Globus pallidus (tissue), 1 donor: ENCODE measurements at regions not wholly inside any gene's neighbourhood (a gene's known extent, or its start where the extent isn't known, plus 50 kb on each side); places are given as distances from the start of the nearest gene placed in this dataset.
A peak's percentile ranks its signal among the peaks of the same experiment; 100 is the strongest.
"Not testable (repeated sequence)": the region's sequence is repeated elsewhere in the genome, so short reads cannot be mapped to it uniquely, and the experiment has no call there.

Source experiments
- DNase-seq: peaks from one replicate; pipeline ENCODE4 v3.0.0-alpha.2; 2015; ENCODE audit warnings: low spot score

DNA sequence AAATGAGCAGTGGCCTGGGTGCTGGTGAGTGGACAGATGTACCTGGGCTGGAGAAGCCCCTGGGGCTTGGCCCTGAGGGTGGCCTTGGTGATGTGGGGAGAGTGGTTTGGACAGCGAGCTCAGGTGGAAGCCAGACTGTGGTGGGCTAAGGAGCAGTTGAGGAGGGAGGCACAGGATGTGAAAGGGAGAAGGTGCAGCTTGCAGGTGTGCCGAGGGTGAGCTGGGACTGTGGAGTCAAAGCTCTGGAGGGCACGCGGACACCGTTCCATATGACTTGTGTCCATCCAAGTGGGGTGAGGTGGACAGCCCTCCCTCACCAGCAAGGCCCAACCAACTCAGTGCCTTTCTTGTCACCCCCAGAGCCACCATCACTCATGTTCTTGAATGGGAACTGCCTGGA lies 170.8 kb upstream of the ZNF267 start:
- no peak for DNase-seq

DNA sequence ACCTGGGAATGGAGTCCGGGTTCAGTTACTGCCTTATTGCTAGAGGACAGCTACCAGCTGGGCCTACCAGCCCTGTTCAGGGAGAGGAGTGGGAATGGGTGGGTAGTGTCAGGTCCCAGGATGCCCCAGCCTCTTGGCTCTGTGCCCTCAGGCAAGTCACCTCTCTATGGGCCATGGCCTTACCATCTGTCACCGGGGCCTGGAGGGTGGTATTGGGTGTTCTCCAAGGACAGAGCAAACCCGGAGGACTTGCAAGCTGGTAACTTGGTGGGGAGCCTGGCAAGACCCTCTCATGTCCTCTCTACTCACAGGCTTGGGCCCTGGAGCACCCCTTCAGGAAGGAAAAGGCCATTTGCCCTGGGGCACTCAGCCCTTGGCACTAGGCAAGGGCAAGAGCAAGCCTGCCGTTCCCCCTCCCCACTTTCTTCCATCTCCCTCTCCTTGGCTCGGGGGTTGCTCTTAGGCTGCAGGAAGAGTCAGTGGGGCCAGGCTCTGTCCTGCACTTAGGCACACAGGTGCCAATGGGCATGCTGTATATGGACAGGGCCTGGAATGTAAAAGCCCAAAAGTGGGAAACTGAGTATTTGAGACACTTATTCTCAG lies 170.0 kb upstream of the ZNF267 start:
- no peak for DNase-seq

DNA sequence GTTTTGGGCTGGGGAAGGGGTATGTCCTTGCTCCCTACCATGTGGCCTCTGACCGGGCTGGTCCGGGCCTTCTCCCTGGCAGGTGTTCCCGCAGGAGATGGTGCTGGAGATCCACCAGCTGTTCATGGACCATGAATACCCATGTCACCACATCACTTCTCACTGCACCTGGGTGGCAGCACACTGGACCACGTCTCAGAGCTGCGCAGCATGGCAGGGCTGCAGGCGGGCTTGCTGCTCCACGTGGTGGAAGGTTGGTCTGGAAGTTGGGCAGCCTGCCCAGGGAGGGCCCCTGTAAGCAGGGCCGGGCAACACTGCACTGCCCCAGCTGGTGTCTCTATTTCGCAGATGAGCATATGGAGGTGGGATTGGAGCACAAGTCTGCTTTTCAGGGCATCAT lies 169.5 kb upstream of the ZNF267 start:
- no peak for DNase-seq

DNA sequence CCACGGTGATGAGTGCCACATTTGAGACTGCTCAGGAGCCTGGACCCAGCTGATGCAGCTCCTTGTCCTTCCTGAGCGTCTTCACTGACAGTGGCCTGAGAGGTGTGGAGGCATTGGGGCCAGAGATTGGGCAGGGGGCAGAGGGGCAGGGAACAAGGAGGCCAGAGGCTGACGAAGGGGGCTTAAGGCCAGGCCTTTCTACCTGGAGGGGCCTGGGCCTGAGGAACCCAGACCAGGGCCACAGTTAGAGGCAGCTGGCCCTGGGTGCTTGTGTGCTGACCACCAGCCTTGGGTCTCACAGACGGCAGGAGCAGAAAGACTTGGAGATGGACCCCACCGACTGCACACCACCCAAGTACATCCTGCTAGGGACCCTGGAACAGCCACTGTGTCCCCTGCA lies 168.2 kb upstream of the ZNF267 start:
- DNase-seq: no peak

GRCh38 chr16:31706318-31706717 lies 167.3 kb upstream of the ZNF267 start:
- no peak for DNase-seq

DNA sequence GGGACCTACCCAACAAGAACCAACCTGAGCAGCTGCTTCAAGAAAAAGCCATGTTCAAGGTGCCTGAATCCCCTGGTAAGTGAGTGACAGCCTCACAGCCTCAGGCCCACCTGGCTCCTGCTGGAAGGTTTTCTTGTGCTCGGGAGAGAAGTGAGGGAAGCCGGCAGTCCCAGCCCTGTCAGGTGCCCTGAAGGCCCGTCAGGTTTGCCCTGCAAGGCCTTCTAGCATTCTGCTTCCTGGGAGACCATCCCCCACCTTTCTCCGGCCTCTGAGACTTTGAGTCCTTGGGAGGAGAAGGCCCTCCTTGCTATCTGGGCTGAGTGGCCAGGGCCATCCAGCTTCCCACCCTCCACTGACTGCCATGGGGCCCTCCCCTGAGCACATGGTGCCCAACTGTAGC lies 166.7 kb upstream of the ZNF267 start:
- no peak for DNase-seq

- no peak for DNase-seq
Observed at GRCh38 chr16:31707743-31708335, 165.8 kb upstream of the ZNF267 start.

- no peak for DNase-seq
Observed at GRCh38 chr16:31708348-31708747, 165.3 kb upstream of the ZNF267 start.

DNA sequence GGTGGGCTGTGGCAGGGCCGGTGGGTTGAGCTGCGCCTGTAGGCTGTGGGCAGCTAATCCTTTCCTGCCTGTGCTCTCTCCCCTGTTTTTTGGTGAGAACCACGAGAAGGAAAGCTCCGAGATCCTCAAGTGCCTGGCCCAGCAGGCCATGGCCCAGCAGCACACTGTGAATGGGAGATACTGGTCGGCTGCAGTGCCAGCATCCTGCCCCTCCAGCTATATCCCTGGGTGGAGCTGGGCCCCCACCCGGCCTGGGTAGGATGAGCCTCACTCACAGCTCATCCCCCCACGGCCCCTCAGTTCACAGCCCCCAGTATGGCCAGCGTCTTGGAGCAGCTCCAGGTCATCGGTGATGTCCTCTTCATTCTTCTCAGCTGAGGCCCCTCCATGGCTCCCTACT lies 164.4 kb upstream of the ZNF267 start:
- no peak for DNase-seq

GRCh38 chr16:31710134-31710533 lies 163.5 kb upstream of the ZNF267 start:
- DNase-seq: no peak

DNA sequence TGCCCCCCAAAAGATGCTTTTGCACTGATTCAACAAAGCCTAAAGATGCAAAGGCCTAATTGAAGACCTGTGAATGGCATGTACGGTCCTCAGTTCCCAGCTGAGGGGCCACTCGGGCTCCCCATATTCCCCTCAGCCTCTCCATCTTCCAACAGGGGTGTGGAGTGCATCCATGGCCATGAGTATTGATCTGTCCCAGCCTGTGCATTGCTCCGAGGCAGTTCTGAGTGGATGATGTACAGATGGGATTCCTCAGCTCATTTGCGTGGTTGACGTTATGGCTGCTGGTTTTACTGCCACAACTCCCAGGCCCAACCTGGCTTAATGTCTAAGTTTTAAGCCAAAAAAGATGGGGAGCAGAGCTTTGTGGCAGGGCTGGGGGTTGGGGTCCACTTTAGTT lies 162.7 kb upstream of the ZNF267 start:
- no peak for DNase-seq

GRCh38 chr16:31711344-31711845 lies 162.2 kb upstream of the ZNF267 start:
- no peak for DNase-seq

DNA sequence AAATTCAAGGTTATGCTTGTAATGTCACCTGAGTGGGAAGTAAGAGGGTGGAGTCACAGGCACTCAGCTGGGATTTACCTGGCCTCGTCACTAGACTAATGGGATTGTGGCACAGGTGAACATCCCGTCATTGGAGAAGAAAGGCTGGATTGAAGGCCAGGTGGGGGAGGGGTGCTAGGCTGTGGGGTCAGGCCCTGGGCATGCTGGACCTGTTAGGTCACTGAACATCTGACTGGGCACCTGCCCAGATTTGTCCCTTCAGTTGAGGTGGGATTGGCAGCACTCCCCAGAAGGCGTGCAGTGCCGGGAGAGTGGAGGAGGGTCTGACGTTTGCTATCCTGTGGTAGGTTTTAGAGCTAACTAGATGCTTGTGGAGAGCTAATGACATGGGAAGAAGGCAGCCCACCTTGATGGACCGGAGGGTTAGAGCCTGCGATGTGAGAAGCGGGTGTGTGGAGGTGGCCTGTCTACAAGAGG lies 161.5 kb upstream of the ZNF267 start:
- DNase-seq: no peak

GRCh38 chr16:31713071-31713944 lies 160.3 kb upstream of the ZNF267 start:
- DNase-seq: peak; percentile 90

DNA sequence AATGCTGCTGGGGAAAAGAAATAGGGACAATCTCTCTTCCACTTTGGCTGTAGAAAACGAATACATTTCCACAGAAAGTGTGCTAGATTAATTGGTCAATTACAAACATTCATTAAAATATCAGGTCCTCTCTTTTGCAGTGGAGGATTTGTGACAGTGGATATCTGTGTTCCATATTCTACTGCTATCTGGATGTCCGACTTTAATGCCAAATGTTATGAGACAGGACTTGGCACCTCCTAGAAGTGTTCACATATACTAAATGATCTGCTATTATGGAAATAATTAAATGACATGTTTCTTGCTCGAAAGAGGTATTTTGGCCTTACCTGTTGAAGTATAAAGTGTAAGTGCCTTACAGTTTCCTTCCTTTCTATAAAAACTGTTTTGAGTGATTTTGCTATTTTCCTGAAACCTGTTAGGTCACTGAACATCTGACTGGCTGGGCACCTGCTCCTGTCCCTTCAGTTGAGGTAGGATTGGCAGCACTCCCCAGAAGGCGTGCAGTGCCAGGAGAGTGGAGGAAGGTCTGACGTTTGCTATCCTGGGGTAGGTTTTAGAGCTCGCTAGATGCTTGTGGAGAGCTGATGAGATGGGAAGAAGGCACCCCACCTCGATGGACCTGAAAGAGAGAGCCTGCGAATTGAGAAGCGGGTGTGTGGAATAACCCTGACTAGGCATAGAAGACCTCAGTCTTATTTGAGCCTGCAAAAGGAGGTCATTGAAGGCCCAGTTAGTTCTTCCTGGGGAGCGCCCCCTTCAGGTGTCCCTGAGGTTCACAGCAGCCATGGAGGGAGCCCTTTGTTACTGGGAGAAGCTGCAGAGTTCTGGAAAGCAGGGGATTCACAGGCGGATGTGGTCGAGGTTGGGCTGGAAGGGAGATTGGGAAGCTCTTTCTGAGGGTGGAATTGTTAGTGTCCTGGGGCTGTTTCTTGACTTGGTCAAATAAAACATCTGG lies 159.4 kb upstream of the ZNF267 start:
- DNase-seq: no peak

DNA sequence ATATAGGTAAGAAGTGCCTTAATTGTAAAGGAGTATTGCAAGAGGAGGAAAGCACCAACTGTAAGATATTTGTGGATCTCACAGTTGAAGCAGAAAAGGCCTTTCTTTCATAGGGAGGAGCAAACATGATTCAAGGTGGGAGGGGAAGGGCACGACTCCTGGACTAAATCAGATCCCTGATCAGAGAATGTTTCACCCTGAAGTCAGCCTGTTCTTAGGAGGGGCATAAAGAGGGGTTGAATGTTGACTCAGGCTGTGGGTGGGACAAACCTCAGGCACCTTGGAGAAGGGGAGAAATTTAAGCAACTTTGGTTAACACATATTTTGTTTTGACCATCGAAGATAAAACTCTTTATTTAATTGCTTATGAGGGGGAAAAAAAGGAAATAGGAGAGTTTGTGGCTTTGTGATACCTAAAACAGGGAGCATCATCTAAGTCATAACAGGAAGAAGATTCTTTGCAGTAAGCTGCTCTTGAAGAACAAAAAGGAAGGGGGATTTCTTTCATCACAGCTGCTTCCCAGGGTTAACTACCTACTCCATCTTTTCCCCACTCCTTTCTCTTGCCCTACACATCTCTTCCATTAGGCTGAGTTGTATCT lies 158.6 kb upstream of the ZNF267 start:
- DNase-seq: no peak

DNA sequence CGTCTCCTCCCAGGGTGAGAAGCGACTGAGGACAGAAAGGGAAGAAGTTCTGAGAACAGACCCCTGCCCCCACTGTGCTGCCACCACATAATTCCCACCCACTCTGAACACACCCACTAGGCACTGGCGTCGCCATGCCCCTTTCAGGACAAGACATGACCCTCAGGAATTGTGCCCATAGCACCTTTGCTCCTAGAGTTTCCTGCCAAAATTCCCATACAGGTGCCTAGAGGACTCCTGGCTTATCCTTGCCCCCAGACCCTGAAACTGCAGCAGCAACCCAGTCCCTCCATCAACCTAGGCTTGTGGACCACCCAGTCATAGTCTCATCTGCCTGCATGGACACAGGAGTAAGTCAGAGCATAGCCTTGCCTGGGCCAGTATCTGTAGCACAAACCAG lies 157.7 kb upstream of the ZNF267 start:
- no peak for DNase-seq

DNA sequence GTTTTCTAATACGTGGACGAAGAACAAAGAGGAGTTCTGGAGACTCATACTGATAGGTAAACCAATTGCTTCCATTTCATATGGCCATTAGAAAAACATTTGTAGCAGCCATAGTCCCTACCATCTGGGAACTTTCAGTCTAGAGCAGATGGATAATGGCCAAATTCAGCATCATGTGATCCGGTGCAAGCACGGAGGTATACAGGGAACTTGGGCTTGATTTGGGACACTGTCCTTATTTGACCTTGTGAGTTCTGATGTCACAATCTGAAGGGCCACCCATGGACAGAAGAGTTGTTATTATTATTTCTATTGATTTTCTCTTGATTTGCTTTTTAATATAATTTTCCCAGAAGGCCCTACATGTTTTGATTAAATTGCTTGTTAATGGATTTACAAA lies 154.6 kb upstream of the ZNF267 start:
- DNase-seq: no peak

- no peak for DNase-seq
Observed at GRCh38 chr16:31727553-31727952, 146.1 kb upstream of the ZNF267 start.

DNA sequence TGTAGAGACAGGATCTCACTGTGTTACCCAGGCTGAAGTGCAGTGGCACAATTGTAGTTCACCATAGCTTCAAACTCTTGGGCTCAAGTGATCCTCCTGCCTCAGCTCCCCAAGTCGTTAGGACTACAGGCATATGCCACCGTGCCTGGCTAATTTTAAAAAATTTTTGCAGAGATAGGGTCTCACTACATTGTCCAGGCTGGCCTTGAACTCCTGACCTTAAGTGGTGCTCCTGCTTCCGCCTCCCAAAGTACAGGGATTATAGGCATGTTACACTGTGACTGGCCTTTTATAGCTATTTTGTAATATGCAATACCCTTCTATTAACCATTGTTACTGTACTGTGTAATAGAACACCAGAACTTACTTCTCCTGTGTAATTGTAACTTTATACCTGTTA lies 139.3 kb upstream of the ZNF267 start:
- no peak for DNase-seq

DNA sequence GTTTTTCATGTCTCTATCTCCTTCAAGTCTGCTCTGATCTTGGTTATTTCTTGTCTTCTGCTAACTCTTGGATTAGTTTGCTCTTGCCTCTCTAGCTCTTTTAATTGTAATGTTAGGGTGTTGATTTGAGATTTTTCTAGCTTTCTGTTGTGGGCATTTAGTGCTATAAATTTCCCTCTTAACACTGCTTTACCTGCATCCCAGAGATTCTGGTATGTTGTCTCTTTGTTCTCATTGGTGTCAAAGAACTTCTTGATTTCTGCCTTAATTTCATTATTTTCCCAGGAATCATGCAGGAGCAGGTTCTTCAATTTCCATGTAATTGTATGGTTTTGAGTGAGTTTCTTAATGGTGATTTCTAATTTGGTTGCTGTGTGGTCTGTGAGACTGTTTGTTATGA lies 128.5 kb upstream of the ZNF267 start:
- not testable (repeated sequence) for DNase-seq
